H9 (cell line): ENCODE measurements at regions not wholly inside any gene's neighbourhood (a gene's known extent, or its start where the extent isn't known, plus 50 kb on each side); places are given as distances from the start of the nearest gene placed in this dataset.

ENCODE experiments used
- DNase-seq: peaks from one replicate; pipeline ENCODE4 v3.0.0-alpha.2; 2017
- H2AFZ ChIP-seq: one replicate; pipeline ENCODE4 v1.6.1; 2013; ENCODE audit warnings: mild to moderate bottlenecking, low read length, control low read depth, moderate library complexity
- H2AK5ac ChIP-seq: 2 replicates; pipeline ENCODE4 v1.6.1; 2013; ENCODE audit warnings: low read length, control low read depth, mixed read lengths; ENCODE audit not compliant: insufficient read length
- H2BK120ac ChIP-seq: one replicate; pipeline ENCODE4 v1.6.1; 2013; ENCODE audit warnings: low read depth, mild to moderate bottlenecking, low read length, control low read depth, inconsistent platforms; ENCODE audit not compliant: poor library complexity, severe bottlenecking
- H2BK12ac ChIP-seq: 2 replicates; pipeline ENCODE4 v1.6.1; 2013; ENCODE audit warnings: low read length, control low read depth, mixed read lengths, low read depth; ENCODE audit not compliant: insufficient read length
- H2BK15ac ChIP-seq: 2 replicates; pipeline ENCODE4 v1.6.1; 2013; ENCODE audit warnings: low read depth, low read length, control low read depth
- H2BK20ac ChIP-seq: one replicate; pipeline ENCODE4 v1.6.1; 2013; ENCODE audit warnings: low read depth, mild to moderate bottlenecking, low read length, control low read depth, inconsistent platforms; ENCODE audit not compliant: poor library complexity, severe bottlenecking
- H2BK5ac ChIP-seq: 2 replicates; pipeline ENCODE4 v1.6.1; 2013; ENCODE audit warnings: low read length, control low read depth, mixed read lengths; ENCODE audit not compliant: insufficient read length
- H3K14ac ChIP-seq: 2 replicates; pipeline ENCODE4 v1.6.1; 2013; ENCODE audit warnings: low read length, control low read depth; ENCODE audit not compliant: insufficient read depth
- H3K18ac ChIP-seq: 2 replicates; pipeline ENCODE4 v1.6.1; 2013; ENCODE audit warnings: low read depth, mild to moderate bottlenecking, mixed read lengths, low read length, control low read depth; ENCODE audit not compliant: insufficient read length
- H3K23ac ChIP-seq: 2 replicates; pipeline ENCODE4 v1.6.1; 2013; ENCODE audit warnings: low read length, control low read depth, mixed read lengths, low read depth; ENCODE audit not compliant: insufficient read length
- H3K23me2 ChIP-seq: 2 replicates; pipeline ENCODE4 v1.6.1; 2013; ENCODE audit warnings: low read depth, mild to moderate bottlenecking, mixed read lengths, low read length, control low read depth; ENCODE audit not compliant: insufficient read length, poor library complexity, severe bottlenecking
- H3K27ac ChIP-seq: 2 replicates; pipeline ENCODE4 v1.5.1; 2013; ENCODE audit warnings: low read length, control low read depth, mixed read lengths, low read depth; ENCODE audit not compliant: insufficient read length
- H3K27me3 ChIP-seq: 2 replicates; pipeline ENCODE4 v1.6.1; 2013; ENCODE audit warnings: low read length, control low read depth, inconsistent platforms; ENCODE audit not compliant: insufficient read depth
- H3K4ac ChIP-seq: 2 replicates; pipeline ENCODE4 v1.6.1; 2013; ENCODE audit warnings: low read depth, mild to moderate bottlenecking, control low read depth, inconsistent platforms, low read length, moderate library complexity
- H3K4me1 ChIP-seq: 2 replicates; pipeline ENCODE4 v1.6.1; 2013; ENCODE audit warnings: low read length, control low read depth, inconsistent platforms; ENCODE audit not compliant: insufficient read depth
- H3K4me2 ChIP-seq: 2 replicates; pipeline ENCODE4 v1.6.1; 2013; ENCODE audit warnings: low read length, control low read depth, mixed read lengths; ENCODE audit not compliant: insufficient read length, insufficient read depth
- H3K56ac ChIP-seq: 2 replicates; pipeline ENCODE4 v1.6.1; 2013; ENCODE audit warnings: low read depth, mild to moderate bottlenecking, mixed read lengths, low read length, control low read depth; ENCODE audit not compliant: insufficient read length
- H3K79me1 ChIP-seq: 2 replicates; pipeline ENCODE4 v1.6.1; 2013; ENCODE audit warnings: low read depth, mild to moderate bottlenecking, moderate library complexity, low read length, control low read depth, inconsistent platforms; ENCODE audit not compliant: insufficient read depth, poor library complexity, severe bottlenecking
- H3K79me2 ChIP-seq: 2 replicates; pipeline ENCODE4 v1.6.1; 2013; ENCODE audit warnings: low read length, control low read depth, inconsistent platforms; ENCODE audit not compliant: insufficient read depth
- H3K9ac ChIP-seq: 2 replicates; pipeline ENCODE4 v1.6.1; 2013; ENCODE audit warnings: low read length, control low read depth, mixed read lengths; ENCODE audit not compliant: insufficient read length; ENCODE audit errors: extremely low read depth
- H3K9me3 ChIP-seq: one replicate; pipeline ENCODE4 v1.6.1; 2013; ENCODE audit warnings: low read depth, low read length, inconsistent platforms; ENCODE audit not compliant: control insufficient read depth
- H3T11ph ChIP-seq: one replicate; pipeline ENCODE4 v1.6.1; 2013; ENCODE audit warnings: mild to moderate bottlenecking, low read length, control low read depth, inconsistent platforms
- H4K20me1 ChIP-seq: one replicate; pipeline ENCODE4 v1.6.1; 2013; ENCODE audit not compliant: control insufficient read depth, insufficient read length, insufficient read depth
- H4K5ac ChIP-seq: 2 replicates; pipeline ENCODE4 v1.6.1; 2013; ENCODE audit warnings: low read depth, mild to moderate bottlenecking, mixed read lengths, low read length, control low read depth; ENCODE audit not compliant: insufficient read length
- H4K8ac ChIP-seq: replicated peaks from 2 replicates; pipeline ENCODE4 v1.6.1; 2013; ENCODE audit warnings: low read length, control low read depth, mixed read lengths, low read depth; ENCODE audit not compliant: insufficient read length
- H4K91ac ChIP-seq: 2 replicates; pipeline ENCODE4 v1.6.1; 2013; ENCODE audit warnings: low read depth, mild to moderate bottlenecking, moderate library complexity, mixed read lengths, low read length, control low read depth; ENCODE audit not compliant: insufficient read length
- H3K27ac Mint-ChIP-seq, 3 experiments: 2 replicates in 2 of 3; 3 replicates in 1 of 3; pipeline ENCODE4 v1.8.0; 2020 to 2021; ENCODE audit warnings: mixed read lengths in 3 of 3, mild to moderate bottlenecking in 1 of 3, moderate library complexity in 1 of 3
- H3K27me3 Mint-ChIP-seq: 2 replicates; pipeline ENCODE4 v1.8.0; 2021; ENCODE audit warnings: low read depth, mild to moderate bottlenecking, moderate library complexity, mixed read lengths
- H3K36me3 Mint-ChIP-seq, 3 experiments: 2 replicates in 2 of 3; 3 replicates in 1 of 3; pipeline ENCODE4 v1.8.0; 2020 to 2021; ENCODE audit warnings: low read depth in 3 of 3, mixed read lengths in 3 of 3; ENCODE audit not compliant: insufficient read depth in 1 of 3
- H3K4me1 Mint-ChIP-seq, 2 experiments: 2 replicates each; pipeline ENCODE4 v1.8.0; 2020; ENCODE audit warnings: mixed read lengths in 2 of 2
- H3K4me3 Mint-ChIP-seq, 2 experiments: 2 replicates in 1 of 2; 3 replicates in 1 of 2; pipeline ENCODE4 v1.8.0; 2020 to 2021; ENCODE audit warnings: mild to moderate bottlenecking in 2 of 2, mixed read lengths in 2 of 2, moderate library complexity in 1 of 2
- H3K9me3 Mint-ChIP-seq, 2 experiments: 2 replicates in 1 of 2; 3 replicates in 1 of 2; pipeline ENCODE4 v1.8.0; 2020; ENCODE audit warnings: mild to moderate bottlenecking in 2 of 2, mixed read lengths in 2 of 2, moderate library complexity in 1 of 2
- CTCF ChIP-seq: fragments of 200-600 bp; sonication (generic); conservative IDR thresholded peaks from 3 replicates; pipeline ENCODE4 v1.8.0; 2021; ENCODE audit warnings: antibody characterized with exemption, mild to moderate bottlenecking
- WGBS: extraction: QIAGEN DNeasy Blood & Tissue Kit; methylation state at CpG from one replicate; pipeline ENCODE4 v1.1.7; 2013; ENCODE audit warnings: missing lambda C conversion rate, low lambda C conversion rate, mixed read lengths; ENCODE audit not compliant: insufficient read length; ENCODE audit errors: extremely low coverage; 5-methylcytosine and 5-hydroxymethylcytosine counted together

GRCh38 chr4:154988511-154988910, 207.4 kb downstream of the RBM46 start:
- Histone ChIP-seq H2BK12ac (no peak overlapping the region), H3K23me2 (no peaks in the 10 kb centered on the region), H3K4me1 (no peaks in the 10 kb centered on the region), H3K79me2 (no peaks in the 10 kb centered on the region), H3K9me3 (no peaks in the 10 kb centered on the region), H3T11ph (no peak overlapping the region), H3K9ac (no peak overlapping the region), H4K5ac (no peak overlapping the region), H3K79me1 (no peaks in the 10 kb centered on the region), H2AK5ac (no peak overlapping the region), H3K4ac (no peak overlapping the region), H3K56ac (no peak overlapping the region), H3K27ac (no peak overlapping the region), H4K91ac (no peak overlapping the region), H2BK20ac (no peak overlapping the region), H2BK5ac (no peak overlapping the region), H3K18ac (no peak overlapping the region), H3K14ac (no peak overlapping the region), H4K8ac (no peak overlapping the region), H4K20me1 (no peaks in the 10 kb centered on the region), H3K27me3 (no peaks in the 10 kb centered on the region), H2BK120ac (no peak overlapping the region), H3K23ac (no peak overlapping the region), H3K4me2 (no peak overlapping the region), H2AFZ (no peak overlapping the region), H2BK15ac (no peak overlapping the region)
- H3K27me3 Mint-ChIP-seq, result no peaks in the 10 kb centered on the region
- H3K4me3 Mint-ChIP-seq, result no peak overlapping the region
- H3K36me3 Mint-ChIP-seq, result no peaks in the 10 kb centered on the region
- no peaks in the 10 kb centered on the region for H3K4me1 Mint-ChIP-seq
- WGBS, result no CpG with 5 or more reads among the region's 3 CpGs
- H3K27ac Mint-ChIP-seq, result no peak overlapping the region
- no peaks in the 10 kb centered on the region for H3K9me3 Mint-ChIP-seq
- DNase-seq, result no peak
- TF ChIP-seq CTCF, result no peak
